ENCODE measurements at regions not wholly inside any gene's neighbourhood (a gene's known extent, or its start where the extent isn't known, plus 50 kb on each side); places are given as distances from the start of the nearest gene placed in this dataset.
"Not testable (repeated sequence)": the region's sequence is repeated elsewhere in the genome, so short reads cannot be mapped to it uniquely, and the experiment has no call there.

DNA sequence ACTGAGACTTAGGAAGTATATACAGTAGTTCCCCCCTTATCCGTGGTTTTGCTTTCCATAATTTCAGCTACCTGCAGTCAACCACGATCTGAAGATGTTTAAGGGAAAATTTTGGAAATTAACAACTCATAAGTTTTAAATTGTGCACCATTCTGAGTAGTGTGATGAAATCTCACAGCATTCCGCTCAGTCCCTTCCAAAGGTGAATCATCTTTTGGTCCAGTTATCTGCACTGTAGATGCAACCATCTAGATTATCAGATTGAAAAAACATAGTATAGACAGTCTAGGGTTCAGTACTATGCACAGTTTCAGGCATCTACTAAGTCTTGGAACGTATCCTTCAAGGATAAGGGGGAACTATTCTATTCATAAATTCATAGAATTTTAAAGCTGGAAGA, 109.0 kb downstream of the ANXA3 start:
- 91% methylated on average over 4 of the region's 4 CpGs for WGBS, 2 donors
- H3K27ac ChIP-seq (ENCODE audit: low read depth in 2 of 2, low read length in 1 of 2): no peak overlapping the region
- H3K36me3 ChIP-seq (ENCODE audit: control insufficient read depth in 2 of 2, insufficient read depth in 2 of 2, low read length in 1 of 2): no peaks in the 10 kb centered on the region
- peaks cover 0 to 3% of the 10 kb centered on the region in 2 donors for H3K4me1 ChIP-seq (ENCODE audit: control insufficient read depth in 2 of 2, insufficient read depth in 2 of 2, low read length in 1 of 2)
- H3K27me3 ChIP-seq (ENCODE audit: control insufficient read depth in 1 of 2, insufficient read depth in 2 of 2, low read length in 2 of 2): no peaks in the 10 kb centered on the region
- H3K4me3 ChIP-seq (ENCODE audit: low read depth in 1 of 2, low read length in 2 of 2): no peak overlapping the region
- no peaks in the 10 kb centered on the region for H3K9me3 ChIP-seq (ENCODE audit: control insufficient read depth in 2 of 2, insufficient read depth in 1 of 2, low read depth in 1 of 2, low read length in 1 of 2)

DNA sequence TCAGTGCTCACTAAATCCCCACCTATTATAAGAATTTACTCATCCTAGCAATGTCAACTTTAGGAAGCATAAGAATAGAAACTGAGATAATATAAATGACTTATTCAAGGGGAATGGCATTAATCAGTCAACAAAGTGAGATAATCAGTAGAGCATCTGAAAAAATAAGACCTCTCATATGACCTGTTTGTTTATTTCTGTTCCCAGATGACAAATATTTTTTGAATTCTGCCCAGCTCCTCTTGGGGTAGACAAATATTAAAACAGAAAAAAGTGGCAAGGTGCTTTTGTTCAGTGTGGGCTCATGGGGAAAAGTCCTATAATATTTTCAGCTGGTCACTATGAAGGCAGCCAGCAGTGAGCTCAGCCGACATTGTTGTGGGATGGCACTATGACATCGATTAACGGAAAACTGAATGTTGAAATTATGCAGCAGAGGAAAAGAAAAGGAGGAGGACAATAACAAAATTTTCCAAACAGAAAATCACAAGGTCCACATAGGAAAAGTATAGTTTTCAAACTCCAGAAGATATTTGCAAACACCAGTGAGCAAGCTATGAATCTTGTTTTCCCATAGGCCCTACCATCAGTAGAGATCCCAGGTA, 109.6 kb downstream of the ANXA3 start:
- H3K9me3 ChIP-seq (ENCODE audit: control insufficient read depth in 2 of 2, insufficient read depth in 1 of 2, low read depth in 1 of 2, low read length in 1 of 2): no peaks in the 10 kb centered on the region

DNA sequence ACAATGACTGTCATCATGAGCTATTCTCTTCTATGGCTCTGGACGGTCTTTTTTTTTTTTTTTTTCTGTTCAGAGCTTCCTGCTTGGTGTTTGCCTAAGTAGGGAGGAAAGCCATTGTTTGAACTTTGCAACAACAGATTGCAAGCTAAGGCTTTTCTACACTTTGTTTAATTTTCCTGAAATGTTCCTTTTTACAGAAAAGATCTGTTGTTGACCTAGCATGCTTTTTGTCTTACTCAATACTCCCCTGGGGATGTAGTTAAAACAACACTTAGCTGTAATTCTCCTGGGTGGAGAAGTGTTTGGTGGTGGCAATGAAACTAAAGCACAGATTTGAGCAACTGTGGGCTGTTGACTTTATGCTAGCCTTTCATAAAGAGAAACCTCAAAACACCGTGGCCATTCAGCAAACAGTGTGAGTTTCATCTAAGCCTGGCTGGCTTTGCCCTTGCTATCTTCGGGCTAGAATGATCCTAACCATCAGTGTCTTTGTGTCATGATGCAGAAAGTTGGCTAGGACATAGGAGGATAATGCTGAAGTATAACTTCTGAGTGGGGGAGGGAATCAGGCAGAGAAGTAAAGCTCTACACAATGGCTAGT, 110.5 kb downstream of the ANXA3 start:
- no peak overlapping the region for H3K4me3 ChIP-seq (ENCODE audit: low read depth in 1 of 2, low read length in 2 of 2)
- H3K36me3 ChIP-seq (ENCODE audit: control insufficient read depth in 2 of 2, insufficient read depth in 2 of 2, low read length in 1 of 2): no peaks in the 10 kb centered on the region
- H3K9me3 ChIP-seq (ENCODE audit: control insufficient read depth in 2 of 2, insufficient read depth in 1 of 2, low read depth in 1 of 2, low read length in 1 of 2): no peaks in the 10 kb centered on the region
- H3K27ac ChIP-seq (ENCODE audit: low read depth in 2 of 2, low read length in 1 of 2): peak overlapping the region in 1 of 2 donors; percentile 32
- H3K4me1 ChIP-seq (ENCODE audit: control insufficient read depth in 2 of 2, insufficient read depth in 2 of 2, low read length in 1 of 2): peaks cover 0 to 3% of the 10 kb centered on the region in 2 donors
- no peaks in the 10 kb centered on the region for H3K27me3 ChIP-seq (ENCODE audit: control insufficient read depth in 1 of 2, insufficient read depth in 2 of 2, low read length in 2 of 2)
- 18 to 31% methylated on average over 3 of the region's 3 CpGs for WGBS, 2 donors

More for the DNA sequence above, 109.6 kb downstream of the ANXA3 start:
- peak overlapping the region in 1 of 2 donors; percentile 49 for H3K27ac ChIP-seq (ENCODE audit: low read depth in 2 of 2, low read length in 1 of 2)
- WGBS, 2 donors: 77 to 85% methylated on average over 3 of the region's 3 CpGs
- H3K36me3 ChIP-seq (ENCODE audit: control insufficient read depth in 2 of 2, insufficient read depth in 2 of 2, low read length in 1 of 2): no peaks in the 10 kb centered on the region
- no peaks in the 10 kb centered on the region for H3K27me3 ChIP-seq (ENCODE audit: control insufficient read depth in 1 of 2, insufficient read depth in 2 of 2, low read length in 2 of 2)
- H3K4me1 ChIP-seq (ENCODE audit: control insufficient read depth in 2 of 2, insufficient read depth in 2 of 2, low read length in 1 of 2): peaks cover 0 to 3% of the 10 kb centered on the region in 2 donors
- H3K4me3 ChIP-seq (ENCODE audit: low read depth in 1 of 2, low read length in 2 of 2): no peak overlapping the region

DNA sequence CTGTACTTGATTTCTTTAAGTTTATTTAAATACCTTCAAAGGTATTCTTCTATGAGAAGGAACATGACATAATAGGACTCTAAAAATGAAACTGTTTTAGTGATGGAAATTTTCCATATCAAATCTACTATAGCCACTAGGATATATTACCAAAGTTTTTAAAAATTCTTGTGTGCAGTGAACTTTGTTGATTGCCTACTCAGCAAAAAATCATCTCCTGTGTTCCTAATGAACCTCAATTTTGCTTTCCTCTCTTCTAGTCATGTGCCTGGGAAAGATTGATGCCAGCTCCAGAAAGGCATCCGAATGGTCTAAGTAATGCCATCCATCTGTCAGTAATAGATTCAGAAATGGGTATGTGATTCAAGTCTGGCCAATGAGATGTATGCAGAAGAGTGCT, 111.1 kb downstream of the ANXA3 start:
- no peaks in the 10 kb centered on the region for H3K9me3 ChIP-seq (ENCODE audit: control insufficient read depth in 2 of 2, insufficient read depth in 1 of 2, low read depth in 1 of 2, low read length in 1 of 2)
- peaks cover 0 to 3% of the 10 kb centered on the region in 2 donors for H3K4me1 ChIP-seq (ENCODE audit: control insufficient read depth in 2 of 2, insufficient read depth in 2 of 2, low read length in 1 of 2)
- no peak overlapping the region for H3K27ac ChIP-seq (ENCODE audit: low read depth in 2 of 2, low read length in 1 of 2)

DNA sequence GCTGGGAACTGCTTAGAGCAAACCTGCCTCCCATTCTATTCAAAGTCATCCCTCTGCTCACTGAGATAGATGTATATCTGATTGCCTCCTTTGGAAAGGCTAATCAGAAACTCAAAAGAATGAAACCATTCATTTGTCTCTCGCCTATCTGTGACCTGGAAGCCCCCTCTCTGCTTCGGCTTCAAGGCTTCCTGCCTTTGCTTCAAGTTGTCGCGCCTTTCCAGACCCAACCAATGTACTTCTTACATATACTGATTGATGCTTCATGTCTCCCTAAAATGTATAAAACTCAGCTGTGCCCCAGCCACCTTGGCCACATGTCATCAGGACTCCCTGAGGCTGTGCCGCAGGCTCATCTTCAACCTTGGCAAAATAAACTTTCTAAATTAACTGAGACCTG, 111.9 kb upstream of the BMP2K start:
- not testable (repeated sequence) for H3K27ac ChIP-seq (ENCODE audit: low read depth in 2 of 2, low read length in 1 of 2); H3K4me1 ChIP-seq (ENCODE audit: control insufficient read depth in 2 of 2, insufficient read depth in 2 of 2, low read length in 1 of 2); H3K4me3 ChIP-seq (ENCODE audit: low read depth in 1 of 2, low read length in 2 of 2); H3K36me3 ChIP-seq (ENCODE audit: control insufficient read depth in 2 of 2, insufficient read depth in 2 of 2, low read length in 1 of 2); H3K9me3 ChIP-seq (ENCODE audit: control insufficient read depth in 2 of 2, insufficient read depth in 1 of 2, low read depth in 1 of 2, low read length in 1 of 2); H3K27me3 ChIP-seq (ENCODE audit: control insufficient read depth in 1 of 2, insufficient read depth in 2 of 2, low read length in 2 of 2)
- whole genome bisulfite sequencing, 2 donors: 95 to 96% methylated on average over 5 of the region's 5 CpGs

More for the DNA sequence above, 111.1 kb downstream of the ANXA3 start:
- Histone ChIP-seq H3K36me3 (ENCODE audit: control insufficient read depth in 2 of 2, insufficient read depth in 2 of 2, low read length in 1 of 2) (no peaks in the 10 kb centered on the region), H3K27me3 (ENCODE audit: control insufficient read depth in 1 of 2, insufficient read depth in 2 of 2, low read length in 2 of 2) (no peaks in the 10 kb centered on the region), H3K4me3 (ENCODE audit: low read depth in 1 of 2, low read length in 2 of 2) (no peak overlapping the region)
- 88 to 92% methylated on average over 1 of the region's 1 CpG for WGBS, 2 donors

DNA sequence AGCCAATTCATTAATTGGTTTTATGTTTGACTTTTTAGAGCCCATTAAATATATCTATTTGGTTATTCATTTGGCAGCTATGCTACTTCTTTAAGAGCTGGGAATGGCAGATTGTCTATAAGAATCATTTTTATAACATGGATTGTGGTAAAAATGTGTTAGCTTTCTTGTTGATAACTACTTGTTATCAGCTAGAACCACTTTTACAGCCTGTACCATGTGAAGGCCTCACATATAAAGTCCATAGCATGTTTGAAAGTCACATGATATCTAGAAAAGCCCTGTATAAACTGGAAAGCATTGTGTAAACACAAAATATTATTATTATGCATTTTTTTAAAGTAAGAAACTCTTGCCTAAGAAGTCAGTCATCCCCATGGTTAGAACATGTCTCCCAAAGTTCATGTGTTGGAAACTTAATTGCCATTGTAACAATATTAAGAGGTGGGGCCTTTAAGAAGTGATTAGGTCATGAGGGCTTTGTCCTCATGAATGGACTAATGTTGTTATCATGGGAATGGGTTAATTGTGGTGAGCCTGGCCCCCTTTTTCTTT, 110.9 kb upstream of the BMP2K start:
- H3K4me1 ChIP-seq (ENCODE audit: control insufficient read depth in 2 of 2, insufficient read depth in 2 of 2, low read length in 1 of 2): peaks cover 0 to 3% of the 10 kb centered on the region in 2 donors
- no peaks in the 10 kb centered on the region for H3K27me3 ChIP-seq (ENCODE audit: control insufficient read depth in 1 of 2, insufficient read depth in 2 of 2, low read length in 2 of 2)
- no peak overlapping the region for H3K27ac ChIP-seq (ENCODE audit: low read depth in 2 of 2, low read length in 1 of 2)
- H3K9me3 ChIP-seq (ENCODE audit: control insufficient read depth in 2 of 2, insufficient read depth in 1 of 2, low read depth in 1 of 2, low read length in 1 of 2): no peaks in the 10 kb centered on the region
- no peak overlapping the region for H3K4me3 ChIP-seq (ENCODE audit: low read depth in 1 of 2, low read length in 2 of 2)
- H3K36me3 ChIP-seq (ENCODE audit: control insufficient read depth in 2 of 2, insufficient read depth in 2 of 2, low read length in 1 of 2): no peaks in the 10 kb centered on the region

DNA sequence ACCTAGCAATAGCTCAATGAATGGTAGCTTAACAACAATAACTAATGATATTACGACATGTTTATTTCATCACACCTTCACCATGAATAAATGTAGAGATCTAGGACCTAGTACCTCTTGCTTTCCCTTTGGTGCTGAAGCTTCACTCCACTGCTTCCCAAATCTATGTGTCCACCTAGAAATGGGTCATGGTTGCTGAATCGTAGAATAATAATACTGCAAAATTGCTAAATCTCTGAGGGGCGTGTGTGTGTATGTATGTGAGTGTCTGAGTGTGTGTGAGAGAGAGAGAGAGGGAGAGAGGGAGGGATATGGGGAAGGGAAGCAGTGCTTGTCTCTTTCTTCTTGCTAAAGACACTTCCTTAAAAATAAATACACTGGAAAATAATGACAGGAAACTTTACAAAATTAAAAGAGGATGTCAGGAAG, 109.3 kb upstream of the BMP2K start:
- H3K27ac ChIP-seq (ENCODE audit: low read depth in 2 of 2, low read length in 1 of 2): no peak overlapping the region
- H3K4me3 ChIP-seq (ENCODE audit: low read depth in 1 of 2, low read length in 2 of 2): no peak overlapping the region
- no peaks in the 10 kb centered on the region for H3K9me3 ChIP-seq (ENCODE audit: control insufficient read depth in 2 of 2, insufficient read depth in 1 of 2, low read depth in 1 of 2, low read length in 1 of 2)
- H3K27me3 ChIP-seq (ENCODE audit: control insufficient read depth in 1 of 2, insufficient read depth in 2 of 2, low read length in 2 of 2): no peaks in the 10 kb centered on the region
- WGBS, 2 donors: 59 to 73% methylated on average over 3 of the region's 3 CpGs
- H3K36me3 ChIP-seq (ENCODE audit: control insufficient read depth in 2 of 2, insufficient read depth in 2 of 2, low read length in 1 of 2): no peaks in the 10 kb centered on the region
- peaks cover 0 to 3% of the 10 kb centered on the region in 2 donors for H3K4me1 ChIP-seq (ENCODE audit: control insufficient read depth in 2 of 2, insufficient read depth in 2 of 2, low read length in 1 of 2)

DNA sequence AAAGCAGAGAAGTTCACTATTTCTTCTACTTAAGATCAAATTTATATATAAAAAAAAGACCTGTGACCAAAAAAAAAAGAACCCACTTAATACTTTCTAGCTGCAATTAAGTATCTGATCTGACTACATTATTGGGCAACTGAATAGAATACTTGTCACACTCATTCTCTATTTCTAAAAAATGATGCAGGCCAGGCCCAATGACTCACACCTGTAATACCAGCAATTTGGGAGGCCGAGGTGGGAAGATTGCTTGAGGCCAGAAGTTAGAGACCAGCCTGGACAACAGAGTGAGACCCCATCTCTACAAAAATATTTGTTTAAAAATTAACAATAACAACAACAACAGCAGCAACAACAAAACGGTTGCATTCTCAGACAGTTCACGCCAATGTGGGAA, 108.8 kb upstream of the BMP2K start:
- 70 to 74% methylated on average over 3 of the region's 3 CpGs for WGBS, 2 donors
- Histone ChIP-seq H3K27me3 (ENCODE audit: control insufficient read depth in 1 of 2, insufficient read depth in 2 of 2, low read length in 2 of 2) (no peaks in the 10 kb centered on the region), H3K4me1 (ENCODE audit: control insufficient read depth in 2 of 2, insufficient read depth in 2 of 2, low read length in 1 of 2) (peaks cover 0 to under 1% of the 10 kb centered on the region in 2 donors), H3K9me3 (ENCODE audit: control insufficient read depth in 2 of 2, insufficient read depth in 1 of 2, low read depth in 1 of 2, low read length in 1 of 2) (no peaks in the 10 kb centered on the region), H3K4me3 (ENCODE audit: low read depth in 1 of 2, low read length in 2 of 2) (no peak overlapping the region), H3K36me3 (ENCODE audit: control insufficient read depth in 2 of 2, insufficient read depth in 2 of 2, low read length in 1 of 2) (no peaks in the 10 kb centered on the region), H3K27ac (ENCODE audit: low read depth in 2 of 2, low read length in 1 of 2) (no peak overlapping the region)

DNA sequence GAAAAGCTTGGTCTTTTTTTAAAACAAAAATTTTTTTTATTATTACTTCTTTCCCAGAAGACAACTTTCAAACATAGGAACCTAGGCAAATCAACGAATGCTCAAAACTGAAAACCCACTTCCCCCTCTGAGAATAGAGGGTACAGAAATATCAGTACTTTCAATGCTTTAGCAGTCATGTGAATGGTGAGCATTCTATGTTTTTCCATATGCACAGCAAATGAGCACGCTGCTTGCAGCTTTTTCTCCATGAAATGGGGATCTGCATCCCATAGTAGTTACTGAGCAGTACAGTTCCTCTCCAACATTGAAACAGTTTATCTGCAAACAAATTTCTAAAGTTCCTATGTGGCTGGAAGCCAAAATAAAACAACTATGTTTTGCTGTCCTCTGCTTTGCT, 108.4 kb upstream of the BMP2K start:
- Histone ChIP-seq H3K27me3 (ENCODE audit: control insufficient read depth in 1 of 2, insufficient read depth in 2 of 2, low read length in 2 of 2) (no peaks in the 10 kb centered on the region), H3K4me1 (ENCODE audit: control insufficient read depth in 2 of 2, insufficient read depth in 2 of 2, low read length in 1 of 2) (peaks cover 0 to 3% of the 10 kb centered on the region in 2 donors), H3K9me3 (ENCODE audit: control insufficient read depth in 2 of 2, insufficient read depth in 1 of 2, low read depth in 1 of 2, low read length in 1 of 2) (no peaks in the 10 kb centered on the region), H3K36me3 (ENCODE audit: control insufficient read depth in 2 of 2, insufficient read depth in 2 of 2, low read length in 1 of 2) (no peaks in the 10 kb centered on the region), H3K4me3 (ENCODE audit: low read depth in 1 of 2, low read length in 2 of 2) (no peak overlapping the region), H3K27ac (ENCODE audit: low read depth in 2 of 2, low read length in 1 of 2) (no peak overlapping the region)
- WGBS, 2 donors: 71 to 77% methylated on average over 2 of the region's 2 CpGs

DNA sequence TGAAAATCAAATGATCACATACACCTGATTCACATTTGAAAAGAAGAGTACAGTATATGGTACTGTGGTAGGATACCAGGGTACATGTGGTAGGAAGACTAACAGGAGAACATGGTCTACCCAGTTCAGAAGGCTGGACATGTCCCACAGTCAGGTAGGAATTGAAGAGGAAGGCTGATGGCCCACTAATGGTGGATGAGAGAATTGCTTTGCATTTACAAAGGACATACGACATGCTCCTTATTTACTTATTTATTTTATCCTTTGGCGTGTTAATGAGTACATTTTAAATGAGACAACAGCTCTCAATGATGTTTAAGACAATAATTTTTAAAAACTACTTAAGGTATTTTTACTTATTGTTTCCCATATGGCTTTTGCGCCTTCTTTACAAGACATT, 106.7 kb upstream of the BMP2K start:
- H3K27me3 ChIP-seq (ENCODE audit: control insufficient read depth in 1 of 2, insufficient read depth in 2 of 2, low read length in 2 of 2): no peaks in the 10 kb centered on the region
- H3K36me3 ChIP-seq (ENCODE audit: control insufficient read depth in 2 of 2, insufficient read depth in 2 of 2, low read length in 1 of 2): no peaks in the 10 kb centered on the region
- 88 to 91% methylated on average over 3 of the region's 3 CpGs for WGBS, 2 donors
- H3K4me3 ChIP-seq (ENCODE audit: low read depth in 1 of 2, low read length in 2 of 2): no peak overlapping the region
- H3K4me1 ChIP-seq (ENCODE audit: control insufficient read depth in 2 of 2, insufficient read depth in 2 of 2, low read length in 1 of 2): peaks cover 0 to 3% of the 10 kb centered on the region in 2 donors
- H3K27ac ChIP-seq (ENCODE audit: low read depth in 2 of 2, low read length in 1 of 2): no peak overlapping the region
- no peaks in the 10 kb centered on the region for H3K9me3 ChIP-seq (ENCODE audit: control insufficient read depth in 2 of 2, insufficient read depth in 1 of 2, low read depth in 1 of 2, low read length in 1 of 2)

Measured in esophagus (tissue), 2 donors.